Caki2 (cell line): ENCODE measurements at regions not wholly inside any gene's neighbourhood (a gene's known extent, or its start where the extent isn't known, plus 50 kb on each side); places are given as distances from the start of the nearest gene placed in this dataset.

Experiments used
- DNase-seq: peaks from one replicate; pipeline ENCODE4 v3.0.0-alpha.2; 2015; ENCODE audit warnings: low read depth
- in situ Hi-C: cut with HindIII; loops from 2 replicates; pipeline ENCODE4 v1.10.0; 2016; ENCODE audit warnings: low sequenced_read_pairs, low pct_unique_long_range_greater_than_20kb, mixed read lengths

DNA sequence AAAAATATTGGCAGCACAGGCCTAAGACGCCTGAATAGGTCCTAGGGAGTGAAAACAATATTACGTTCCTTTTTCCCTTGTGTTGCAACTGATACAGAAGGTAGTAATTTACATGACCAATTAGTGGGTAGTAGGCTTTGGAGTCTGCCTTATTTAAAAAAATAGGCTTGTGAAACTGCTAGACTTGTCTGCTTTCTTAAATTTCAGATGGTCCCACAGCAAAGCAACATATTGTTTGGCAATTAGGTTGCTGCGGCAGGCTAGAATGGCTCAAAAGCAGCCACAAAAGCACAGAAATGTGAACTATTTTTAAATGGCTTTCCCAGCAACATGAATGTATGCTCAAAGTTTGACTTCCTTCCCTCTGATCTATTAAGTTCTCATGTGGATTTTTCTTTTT is 211.9 kb downstream of the TTC8 start:
- in situ Hi-C loops = no loop called here

DNA sequence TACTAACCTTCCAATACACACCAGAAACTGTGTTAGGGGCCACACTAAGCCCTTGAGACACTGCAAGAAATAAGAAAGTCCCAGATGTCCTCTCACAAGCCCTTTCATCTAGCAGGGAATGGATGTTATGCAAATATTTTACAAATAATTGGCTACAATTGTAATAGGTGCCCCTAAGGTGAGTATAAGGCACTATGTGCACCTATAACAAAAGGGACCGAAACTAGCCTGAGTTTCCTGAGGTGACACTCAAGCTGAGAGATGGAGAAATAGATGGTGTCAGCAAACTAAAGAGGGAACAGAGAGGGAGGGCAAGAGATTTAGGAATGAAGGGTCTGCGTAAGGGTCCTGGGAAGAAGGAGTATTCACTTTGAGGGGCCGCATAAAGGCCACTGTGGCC is 212.6 kb downstream of the TTC8 start:
- in situ Hi-C loops = no loop called here
- DNase-seq = no peak

More for the DNA sequence above, 211.9 kb downstream of the TTC8 start:
- DNase-seq = no peak

DNA sequence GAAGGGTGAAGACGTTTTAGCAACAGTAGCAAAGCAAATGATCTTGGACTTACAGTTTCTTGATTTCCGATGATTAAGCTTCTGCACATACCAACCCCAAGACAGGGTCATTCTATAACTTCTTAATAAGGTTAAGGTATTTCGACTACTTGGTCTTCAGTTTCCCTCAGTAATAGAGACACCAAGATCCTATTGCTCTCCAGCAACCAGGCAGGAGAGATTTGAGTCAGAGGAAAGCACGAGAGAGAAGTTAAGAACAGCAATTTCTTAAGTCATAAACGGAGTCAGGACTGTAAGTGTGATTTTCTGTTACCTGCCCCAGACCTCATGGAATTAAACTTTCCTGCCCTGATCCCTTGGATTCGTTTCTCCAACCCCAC is 215.6 kb downstream of the TTC8 start:
- in situ Hi-C loops = no loop called here
- DNase-seq = no peak

DNA sequence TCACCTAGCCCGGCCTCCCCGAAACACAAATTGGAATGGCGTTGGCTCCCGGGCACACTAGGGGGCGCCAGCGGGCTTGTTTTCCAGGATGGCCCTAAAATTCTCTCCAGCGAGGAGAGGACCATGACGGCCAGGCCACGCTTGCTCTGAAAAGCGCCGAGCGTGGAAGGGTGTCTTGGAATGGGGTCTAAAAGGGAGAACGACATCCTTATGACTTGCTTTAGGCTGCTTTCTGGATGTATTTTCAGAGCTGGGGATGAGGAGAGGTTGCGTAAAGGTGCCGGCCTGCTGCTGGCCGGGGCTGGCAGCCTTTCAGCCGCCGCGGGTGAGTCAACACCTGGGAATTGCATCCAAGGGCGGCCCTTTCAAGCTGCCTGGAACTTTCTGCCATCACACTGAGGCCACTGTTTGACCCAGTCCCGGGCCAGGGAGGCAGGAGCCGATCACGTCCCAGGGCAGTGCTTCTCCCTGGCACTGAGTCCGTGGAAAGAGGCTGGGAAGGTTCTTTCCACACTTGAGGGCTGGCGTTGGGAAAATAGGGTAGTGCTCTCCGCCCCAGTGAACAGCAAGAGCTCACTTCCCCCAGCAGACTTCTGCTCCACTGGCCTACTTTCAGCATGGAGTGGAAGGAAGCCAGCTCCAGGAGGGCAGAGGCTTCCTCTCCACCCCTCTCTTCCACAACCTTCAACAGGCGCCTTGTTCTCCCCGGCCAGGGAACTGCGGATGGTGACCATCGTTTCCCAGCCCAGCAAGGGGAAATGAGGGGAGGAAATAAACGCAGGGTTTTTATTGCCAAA is 216.2 kb downstream of the TTC8 start:
- in situ Hi-C loops = no loop called here
- DNase-seq = peak; percentile 85

DNA sequence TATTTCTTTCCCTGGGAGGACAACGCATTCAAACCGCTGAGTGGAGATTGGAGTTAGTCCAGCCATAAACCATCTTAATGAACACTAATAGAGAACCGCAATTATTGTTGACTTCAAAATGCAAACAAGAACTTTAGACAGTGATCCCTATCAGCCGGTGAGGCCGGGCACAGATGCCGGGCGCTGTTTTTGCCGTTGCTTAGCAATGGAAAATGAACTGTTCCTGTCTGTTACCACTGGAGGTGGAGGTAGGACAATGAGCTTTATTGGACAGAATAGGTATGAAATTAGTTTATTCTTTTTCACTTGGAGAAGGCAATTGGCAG is 216.8 kb downstream of the TTC8 start:
- in situ Hi-C loops = no loop called here
- peak; percentile 44 for DNase-seq

DNA sequence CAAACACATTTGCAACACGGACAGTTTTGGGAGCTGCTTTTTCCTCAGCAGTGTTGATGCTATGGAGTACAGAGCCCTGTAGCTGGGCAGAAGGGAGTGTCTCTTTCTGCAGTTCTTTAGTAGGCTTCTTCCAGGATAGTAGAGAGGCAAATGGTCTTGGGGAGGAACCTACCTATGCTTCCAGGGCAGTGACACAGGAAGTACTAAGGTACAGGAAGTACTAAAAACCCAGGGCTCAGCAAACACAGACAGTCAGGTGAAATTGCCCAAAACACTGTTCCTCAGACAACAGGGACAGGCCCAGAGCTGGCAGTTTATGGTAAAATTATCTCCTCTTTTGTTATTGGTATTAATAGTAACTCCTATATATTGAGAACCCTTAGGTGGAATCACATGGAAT is 217.6 kb downstream of the TTC8 start:
- in situ Hi-C loops = no loop called here
- DNase-seq = no peak

DNA sequence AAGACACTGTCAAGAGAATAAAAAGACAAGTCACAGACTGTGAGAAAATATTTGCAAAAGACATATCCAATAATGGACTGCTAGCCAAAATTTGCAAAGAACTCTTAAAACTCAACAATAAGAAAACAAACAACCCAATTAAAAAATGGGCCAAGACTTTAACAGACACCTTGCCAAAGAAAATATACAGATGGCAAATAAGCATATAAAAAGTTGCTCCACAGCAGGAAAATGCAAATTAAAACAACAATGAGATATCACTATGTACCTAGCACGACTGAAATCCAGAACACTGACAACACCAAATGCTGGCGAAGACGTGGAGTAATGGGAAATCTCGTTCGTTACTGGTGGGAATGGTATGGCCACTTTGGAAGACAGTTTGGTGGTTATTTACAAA is 228.9 kb downstream of the TTC8 start:
- no peak for DNase-seq
- in situ Hi-C loops = no loop called here

DNA sequence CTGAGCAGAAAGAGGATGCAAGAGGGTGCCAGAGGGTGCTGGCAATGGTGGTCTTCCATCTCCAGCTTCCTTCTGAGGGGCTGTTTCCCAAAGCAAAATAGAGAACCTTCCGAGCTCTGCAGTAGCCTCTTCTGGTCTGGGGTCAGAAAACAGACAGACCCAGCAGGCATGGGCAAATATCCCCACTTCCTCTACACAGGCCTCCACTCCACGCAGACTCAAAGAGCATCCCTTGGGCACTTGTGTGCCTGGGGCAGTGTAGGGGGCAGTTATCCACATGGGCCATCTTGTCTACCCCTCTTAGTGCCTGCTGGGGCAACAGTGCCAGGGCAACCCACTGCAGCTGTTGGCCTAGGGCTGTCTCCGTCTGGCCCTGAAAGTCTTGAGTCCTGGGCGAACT is 231.9 kb downstream of the TTC8 start:
- DNase-seq = no peak
- in situ Hi-C loops = no loop called here

DNA sequence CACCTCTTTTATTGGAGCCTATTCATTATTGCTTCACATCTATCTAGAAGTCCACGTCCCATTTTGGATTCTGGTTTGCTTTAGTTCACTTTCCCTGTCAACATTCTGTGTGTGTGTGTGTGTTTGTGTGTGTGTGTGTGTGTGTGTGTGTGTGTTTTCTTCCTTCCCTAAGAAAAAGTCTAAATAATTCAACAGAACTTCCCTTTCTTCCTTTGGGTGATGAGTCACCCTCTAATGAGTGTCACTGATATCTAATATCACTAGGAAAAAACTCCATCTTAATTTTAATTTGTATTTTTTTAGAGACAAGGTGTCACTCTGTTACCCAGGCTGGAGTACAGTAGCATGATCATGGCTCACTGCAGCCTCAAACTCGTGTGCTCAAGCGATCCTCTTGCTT is 234.2 kb downstream of the TTC8 start:
- in situ Hi-C loops = no loop called here
- DNase-seq = no peak

DNA sequence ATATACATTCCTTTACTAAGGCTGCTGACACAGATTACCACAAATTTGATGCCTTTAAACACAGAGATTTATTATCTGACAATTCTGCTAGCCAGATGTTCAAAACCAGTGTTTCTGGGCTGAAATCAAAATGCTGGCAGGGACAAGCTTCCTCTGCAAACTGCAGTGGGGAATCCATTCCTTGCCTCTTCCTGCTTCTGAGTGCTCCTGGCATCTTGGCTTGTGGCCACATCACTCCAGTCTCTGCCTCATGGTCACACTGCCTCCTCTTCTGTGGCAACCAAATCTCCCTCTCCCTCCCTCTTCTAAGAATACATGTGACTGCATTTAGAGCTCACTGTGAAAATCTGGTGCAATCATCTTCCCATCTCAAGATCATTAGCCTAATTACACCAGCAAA is 235.7 kb downstream of the TTC8 start:
- in situ Hi-C loops = no loop called here
- no peak for DNase-seq

DNA sequence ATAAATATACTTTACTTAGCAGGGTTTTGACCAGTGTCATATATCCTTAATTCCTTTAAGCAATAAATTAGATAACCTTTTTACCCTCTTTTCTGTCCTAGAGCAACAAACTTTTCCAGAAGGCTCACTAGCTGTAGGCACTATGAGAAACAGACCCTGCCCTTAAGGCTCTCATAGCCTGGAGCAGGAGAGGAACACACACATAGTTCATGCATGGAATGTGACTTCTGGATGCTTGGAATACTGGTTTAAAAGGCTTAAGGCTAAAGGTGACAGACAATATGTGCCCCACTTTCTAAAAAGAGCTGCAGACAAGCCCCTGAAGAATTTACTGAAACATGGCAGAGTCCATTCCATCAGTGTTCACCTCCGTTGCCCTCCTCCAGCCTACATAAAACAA is 237.2 kb downstream of the TTC8 start:
- in situ Hi-C loops = no loop called here
- DNase-seq = no peak

DNA sequence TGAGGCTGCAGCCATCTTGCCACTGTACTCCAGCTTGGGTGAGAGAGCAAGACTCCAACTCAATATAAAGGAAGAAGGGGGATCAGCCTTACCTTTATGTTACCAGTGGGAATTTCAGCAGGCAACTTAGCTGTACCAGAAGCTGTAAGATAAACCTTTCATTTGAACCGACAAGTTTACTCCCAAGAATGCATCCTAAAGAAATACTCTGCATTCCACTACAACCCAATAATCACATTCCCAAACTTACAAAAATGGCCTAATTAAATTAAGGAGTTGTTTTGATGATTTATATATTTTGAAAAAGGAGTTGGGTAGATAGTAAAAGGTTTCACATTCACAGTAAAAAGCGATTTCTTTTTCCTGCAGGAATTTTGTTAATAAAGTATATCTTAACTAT is 241.4 kb downstream of the TTC8 start:
- no peak for DNase-seq
- in situ Hi-C loops = no loop called here

DNA sequence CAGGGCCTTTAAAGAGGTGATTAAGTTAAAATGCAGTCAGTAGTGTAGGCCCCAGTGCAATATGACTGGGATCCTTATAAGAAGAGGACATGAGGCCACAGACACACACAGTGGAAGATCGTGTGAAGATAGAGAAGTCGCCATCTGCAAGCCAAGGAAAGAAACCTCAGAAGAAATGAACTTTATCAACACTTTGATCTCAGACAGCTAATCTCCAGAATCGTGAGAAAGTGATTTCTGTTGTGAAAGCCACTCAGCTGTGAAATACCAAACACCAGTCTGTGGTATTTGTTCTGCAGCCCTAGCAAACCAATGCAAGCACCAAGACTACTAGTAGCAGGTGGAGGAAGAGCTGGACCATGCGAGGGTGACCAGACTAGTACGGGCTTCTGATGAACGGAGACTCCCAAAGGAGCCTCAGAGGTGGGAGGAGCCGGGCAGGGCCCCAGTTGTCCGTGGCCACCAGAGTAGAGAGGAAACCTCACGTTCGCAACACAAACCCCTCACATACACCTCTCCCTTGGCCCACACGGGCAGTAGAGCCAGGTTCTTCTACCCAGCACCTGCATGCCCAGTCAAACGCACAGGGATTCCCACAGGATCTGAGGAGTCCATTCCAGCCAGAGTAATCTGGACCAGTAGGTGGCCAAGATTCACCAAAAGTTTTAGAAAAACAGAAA is 243.0 kb downstream of the TTC8 start:
- in situ Hi-C loops = no loop called here
- no peak for DNase-seq

DNA sequence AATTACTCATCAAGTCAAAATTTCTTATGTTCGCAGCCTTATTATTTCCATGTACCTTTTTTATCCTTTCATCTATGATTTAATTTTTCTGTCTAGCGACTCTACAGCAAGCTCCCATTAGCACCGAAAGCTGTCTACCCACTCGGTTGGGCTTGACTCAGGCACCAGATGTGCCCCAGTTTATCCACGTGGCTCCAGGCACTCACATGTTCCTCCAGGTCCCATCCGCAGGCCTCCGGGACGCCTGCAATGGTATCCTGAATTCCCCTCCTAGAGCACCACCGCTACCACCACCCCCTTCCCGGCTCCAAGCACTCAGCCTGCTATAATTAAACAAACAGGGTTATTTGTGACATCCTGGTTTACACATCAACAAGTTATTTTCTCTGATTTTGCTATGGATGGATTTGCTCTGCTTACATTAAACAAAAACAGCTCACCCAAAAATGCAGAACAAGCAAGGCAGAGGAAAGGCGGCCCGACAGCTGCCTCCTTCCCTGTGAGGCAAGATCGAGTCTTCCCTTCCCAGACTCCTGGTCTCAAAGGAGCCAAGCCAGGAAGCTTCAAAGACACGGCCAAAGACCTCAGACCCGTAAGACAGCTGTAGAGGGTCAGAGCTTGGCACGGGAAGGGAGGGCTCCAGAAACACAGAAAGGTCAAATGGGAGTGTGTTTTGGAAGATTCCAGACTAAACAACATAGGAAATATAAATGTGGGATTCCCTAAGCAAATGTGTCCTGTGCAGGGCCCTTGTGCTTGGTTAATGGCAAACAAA is 253.8 kb downstream of the TTC8 start:
- in situ Hi-C loops = no loop called here
- no peak for DNase-seq

DNA sequence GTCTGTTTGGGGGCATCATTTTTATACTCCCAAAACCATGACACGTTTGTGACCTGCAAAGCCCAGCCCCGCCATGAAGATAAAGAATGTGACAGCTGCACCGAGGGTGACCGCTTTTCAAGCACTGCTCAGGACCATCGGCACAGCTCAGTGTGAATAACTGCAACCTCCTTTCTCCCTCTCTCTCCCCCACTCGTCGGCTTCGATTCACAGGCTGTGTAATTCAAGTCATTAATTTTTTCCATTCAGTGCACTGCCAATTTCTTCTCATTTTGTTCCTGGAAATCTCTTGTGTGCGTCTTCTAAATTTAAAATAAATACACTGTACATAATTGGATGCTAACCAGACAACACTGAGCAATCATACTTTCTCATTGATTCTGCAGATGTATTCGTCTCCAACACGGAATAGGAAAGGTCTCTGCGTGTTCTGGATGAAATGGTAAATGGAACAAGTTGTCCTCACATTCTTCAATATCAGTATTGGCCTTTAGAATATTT is 260.8 kb downstream of the TTC8 start:
- no peak for DNase-seq
- in situ Hi-C loops = no loop called here

DNA sequence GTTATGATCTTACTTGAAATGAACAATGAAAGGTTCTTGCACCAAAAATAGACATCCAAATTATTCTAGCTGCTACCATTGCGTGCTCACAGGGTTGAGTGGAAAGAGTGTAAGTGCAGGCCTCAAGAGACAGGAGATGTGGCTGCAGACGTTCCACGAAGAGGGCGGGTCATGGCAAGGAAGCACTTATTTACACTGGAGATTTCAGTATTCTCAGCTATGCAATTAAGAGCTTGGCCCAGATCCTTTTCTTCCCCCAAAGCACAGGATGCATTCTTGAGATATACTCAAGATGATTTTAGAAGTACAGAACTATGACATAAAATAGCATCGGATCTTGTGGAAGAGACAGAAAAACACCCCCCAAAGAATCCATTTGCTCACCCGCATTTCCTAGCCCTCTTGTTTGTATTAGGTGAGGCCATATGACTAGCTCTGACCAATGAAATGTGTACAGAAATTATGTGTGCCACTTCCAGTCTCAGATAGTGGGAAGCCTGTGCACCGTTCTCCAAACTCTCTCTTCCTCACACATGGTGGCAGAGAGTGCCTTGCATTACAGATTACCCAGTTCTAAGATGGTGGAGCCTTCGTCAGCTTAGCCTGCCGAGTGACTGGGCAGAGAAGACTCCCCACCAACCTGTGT is 261.4 kb downstream of the TTC8 start:
- in situ Hi-C loops = no loop called here
- DNase-seq = no peak

DNA sequence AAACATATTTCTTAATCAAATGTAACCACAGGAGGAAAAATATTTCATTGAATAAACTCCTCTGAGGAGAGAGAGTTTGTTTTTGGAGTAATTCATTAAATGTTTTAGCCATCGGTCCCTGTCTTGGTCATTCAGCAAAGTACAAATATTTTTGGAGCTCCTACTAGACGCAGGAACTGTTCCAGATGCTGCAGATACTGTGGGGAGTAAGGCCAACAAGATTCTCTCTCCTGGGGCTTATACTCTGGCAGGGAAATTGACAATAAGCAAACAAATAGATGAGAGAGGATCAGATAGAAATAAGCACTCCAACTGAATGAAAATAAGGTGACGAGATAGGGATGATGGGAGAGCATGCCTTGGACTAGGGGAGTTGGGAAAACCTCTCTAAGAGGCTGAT is 264.1 kb downstream of the TTC8 start:
- in situ Hi-C loops = no loop called here
- DNase-seq = no peak

DNA sequence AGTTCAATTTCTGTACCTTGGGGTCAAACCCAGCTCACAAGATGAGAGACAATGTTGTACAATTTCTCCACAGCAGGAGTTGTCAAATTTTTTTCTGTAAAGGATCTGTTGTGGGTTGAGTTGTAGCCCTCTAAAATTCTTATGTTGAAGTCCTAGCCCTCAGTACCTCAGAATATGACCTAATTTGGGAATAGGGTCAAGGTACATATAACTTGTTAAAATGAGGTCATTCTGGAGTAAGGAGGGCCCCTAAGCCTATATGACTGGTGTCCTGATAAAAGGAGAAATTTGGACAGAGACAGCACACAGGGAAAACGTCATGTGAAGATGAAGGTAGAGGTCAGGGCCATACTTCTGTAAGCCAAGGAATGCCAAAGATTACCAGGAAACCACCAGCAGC is 264.9 kb downstream of the TTC8 start:
- no peak for DNase-seq
- in situ Hi-C loops = no loop called here

DNA sequence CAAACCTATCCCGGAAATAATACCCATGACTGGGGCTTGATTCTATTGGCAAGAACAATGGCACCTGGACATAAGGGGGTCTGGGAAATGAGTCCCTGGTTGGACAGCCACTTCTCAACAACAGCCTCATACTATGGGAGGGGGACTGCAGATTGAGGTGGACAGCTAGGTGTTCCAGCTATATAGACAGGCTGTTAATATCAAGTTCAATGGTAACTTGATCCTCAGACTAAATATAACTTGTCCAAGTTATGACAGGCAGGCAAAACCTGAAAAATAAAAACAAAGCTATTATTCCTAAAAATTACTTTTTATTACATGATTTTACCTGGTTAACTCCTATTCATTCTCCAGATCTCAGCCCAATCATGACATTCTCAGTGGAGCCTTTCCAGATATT is 267.3 kb downstream of the TTC8 start:
- in situ Hi-C loops = no loop called here

More for the DNA sequence above, 267.3 kb downstream of the TTC8 start:
- DNase-seq = no peak
